GM19043 (cell line): ENCODE measurements at regions not wholly inside any gene's neighbourhood (a gene's known extent, or its start where the extent isn't known, plus 50 kb on each side); places are given as distances from the start of the nearest gene placed in this dataset.

Experiments used
- ATAC-seq: cut with Tn5 transposase; IDR thresholded peaks from one replicate; pipeline ENCODE4 v1.9.1; 2021; ENCODE audit warnings: low read depth; ENCODE audit not compliant: unreplicated experiment

GRCh38 chr1:87436534-87436933 lies 107.9 kb downstream of the LMO4 start:
- no peak for ATAC-seq

- peak; percentile 79 for ATAC-seq
Measured at GRCh38 chr1:87437663-87438295, 109.1 kb downstream of the LMO4 start.

GRCh38 chr1:87439821-87440220 lies 111.1 kb downstream of the LMO4 start:
- ATAC-seq: no peak

GRCh38 chr1:87449348-87449963 lies 120.8 kb downstream of the LMO4 start:
- ATAC-seq: peak; percentile 87

- ATAC-seq: no peak
Measured at GRCh38 chr1:87450136-87450535, 121.5 kb downstream of the LMO4 start.

- no peak for ATAC-seq
Measured at GRCh38 chr1:87450615-87451209, 122.0 kb downstream of the LMO4 start.

GRCh38 chr1:87451229-87451920 lies 122.7 kb downstream of the LMO4 start:
- ATAC-seq: no peak

GRCh38 chr1:87452648-87453047 lies 124.0 kb downstream of the LMO4 start:
- ATAC-seq: no peak

- ATAC-seq: no peak
Measured at GRCh38 chr1:87457408-87457807, 128.7 kb downstream of the LMO4 start.

GRCh38 chr1:87462894-87463293 lies 134.2 kb downstream of the LMO4 start:
- ATAC-seq: no peak

- ATAC-seq: peak; percentile 61
Measured at GRCh38 chr1:87464022-87464490, 135.4 kb downstream of the LMO4 start.

- ATAC-seq: no peak
Measured at GRCh38 chr1:87466621-87467020, 137.9 kb downstream of the LMO4 start.

GRCh38 chr1:87472716-87473115 lies 144.0 kb downstream of the LMO4 start:
- no peak for ATAC-seq

GRCh38 chr1:87473203-87473661 lies 144.6 kb downstream of the LMO4 start:
- no peak for ATAC-seq

- no peak for ATAC-seq
Measured at GRCh38 chr1:87474098-87474497, 145.4 kb downstream of the LMO4 start.

GRCh38 chr1:87478231-87478630 lies 149.6 kb downstream of the LMO4 start:
- ATAC-seq: no peak

- no peak for ATAC-seq
Measured at GRCh38 chr1:87495147-87495546, 166.5 kb downstream of the LMO4 start.

- no peak for ATAC-seq
Measured at GRCh38 chr1:87495870-87496269, 167.2 kb downstream of the LMO4 start.

GRCh38 chr1:87497380-87498203 lies 168.9 kb downstream of the LMO4 start:
- ATAC-seq: no peak

- no peak for ATAC-seq
Measured at GRCh38 chr1:87501738-87502137, 173.1 kb downstream of the LMO4 start.
